ENCODE measurements at regions not wholly inside any gene's neighbourhood (a gene's known extent, or its start where the extent isn't known, plus 50 kb on each side); places are given as distances from the start of the nearest gene placed in this dataset.

- TF ChIP-seq, protein P1, sequence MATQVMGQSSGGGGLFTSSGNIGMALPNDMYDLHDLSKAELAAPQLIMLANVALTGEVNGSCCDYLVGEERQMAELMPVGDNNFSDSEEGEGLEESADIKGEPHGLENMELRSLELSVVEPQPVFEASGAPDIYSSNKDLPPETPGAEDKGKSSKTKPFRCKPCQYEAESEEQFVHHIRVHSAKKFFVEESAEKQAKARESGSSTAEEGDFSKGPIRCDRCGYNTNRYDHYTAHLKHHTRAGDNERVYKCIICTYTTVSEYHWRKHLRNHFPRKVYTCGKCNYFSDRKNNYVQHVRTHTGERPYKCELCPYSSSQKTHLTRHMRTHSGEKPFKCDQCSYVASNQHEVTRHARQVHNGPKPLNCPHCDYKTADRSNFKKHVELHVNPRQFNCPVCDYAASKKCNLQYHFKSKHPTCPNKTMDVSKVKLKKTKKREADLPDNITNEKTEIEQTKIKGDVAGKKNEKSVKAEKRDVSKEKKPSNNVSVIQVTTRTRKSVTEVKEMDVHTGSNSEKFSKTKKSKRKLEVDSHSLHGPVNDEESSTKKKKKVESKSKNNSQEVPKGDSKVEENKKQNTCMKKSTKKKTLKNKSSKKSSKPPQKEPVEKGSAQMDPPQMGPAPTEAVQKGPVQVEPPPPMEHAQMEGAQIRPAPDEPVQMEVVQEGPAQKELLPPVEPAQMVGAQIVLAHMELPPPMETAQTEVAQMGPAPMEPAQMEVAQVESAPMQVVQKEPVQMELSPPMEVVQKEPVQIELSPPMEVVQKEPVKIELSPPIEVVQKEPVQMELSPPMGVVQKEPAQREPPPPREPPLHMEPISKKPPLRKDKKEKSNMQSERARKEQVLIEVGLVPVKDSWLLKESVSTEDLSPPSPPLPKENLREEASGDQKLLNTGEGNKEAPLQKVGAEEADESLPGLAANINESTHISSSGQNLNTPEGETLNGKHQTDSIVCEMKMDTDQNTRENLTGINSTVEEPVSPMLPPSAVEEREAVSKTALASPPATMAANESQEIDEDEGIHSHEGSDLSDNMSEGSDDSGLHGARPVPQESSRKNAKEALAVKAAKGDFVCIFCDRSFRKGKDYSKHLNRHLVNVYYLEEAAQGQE (IDR thresholded peaks at IDR 0.05; ENCODE audit: low read depth), result no peak
- TF ChIP-seq CTCF (IDR thresholded peaks at IDR 0.05 in 2 of 3, conservative IDR thresholded peaks at IDR 0.05 in 1 of 3; ENCODE audit: borderline replicate concordance in 1 of 3, insufficient read depth in 1 of 3, low read depth in 2 of 3, low read length in 2 of 3) (no peak), SIN3A (IDR thresholded peaks at IDR 0.05; ENCODE audit: low read depth) (no peak), ZNF274 (IDR thresholded peaks at IDR 0.05; ENCODE audit: low read depth, low read length) (no peak), TCF7L2 (IDR thresholded peaks at IDR 0.05; ENCODE audit: borderline replicate concordance, extremely low read depth, insufficient read depth, insufficient read length) (no peak), YY1 (IDR thresholded peaks at IDR 0.05; ENCODE audit: extremely low read depth, insufficient replicate concordance, low read depth, low read length) (no peak), CEBPB (IDR thresholded peaks at IDR 0.05; ENCODE audit: low read depth) (no peak), ZFX (IDR thresholded peaks at IDR 0.05) (no peak), EZH2 (IDR thresholded peaks at IDR 0.05) (no peak), CBX3 (IDR thresholded peaks at IDR 0.05; ENCODE audit: low read depth) (no peak), JUND (IDR thresholded peaks at IDR 0.05) (no peak)
- TF ChIP-seq, protein P2, sequence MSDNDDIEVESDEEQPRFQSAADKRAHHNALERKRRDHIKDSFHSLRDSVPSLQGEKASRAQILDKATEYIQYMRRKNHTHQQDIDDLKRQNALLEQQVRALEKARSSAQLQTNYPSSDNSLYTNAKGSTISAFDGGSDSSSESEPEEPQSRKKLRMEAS (IDR thresholded peaks at IDR 0.05), result no peak
Measured at GRCh38 chr5:36450229-36451014, 148.7 kb upstream of the RANBP3L start.

Data from HCT116 (cell line).